ENCODE measurements at regions not wholly inside any gene's neighbourhood (a gene's known extent, or its start where the extent isn't known, plus 50 kb on each side); places are given as distances from the start of the nearest gene placed in this dataset.

- DNase-seq (ENCODE audit: low read depth, low spot score), result no peak
- TF ChIP-seq CTCF (IDR thresholded peaks at IDR 0.05; ENCODE audit: insufficient read depth, low read length, missing control alignments), result no peak
- ChIA-PET CTCF (no interaction called here), POLR2A (no interaction called here)
- no peak overlapping the region for H3K4me3 ChIP-seq (ENCODE audit: low read depth, low read length)
Observed at GRCh38 chr14:101124815-101125214, 221.3 kb upstream of the RTL1 start.

GRCh38 chr14:101125313-101125712 is 221.8 kb upstream of the RTL1 start:
- no peak overlapping the region for H3K4me3 ChIP-seq (ENCODE audit: low read depth, low read length)
- no peak for TF ChIP-seq CTCF (IDR thresholded peaks at IDR 0.05; ENCODE audit: insufficient read depth, low read length, missing control alignments)
- ChIA-PET CTCF (no interaction called here), POLR2A (no interaction called here)
- DNase-seq (ENCODE audit: low read depth, low spot score), result no peak

- CTCF ChIA-PET, result no interaction called here
- no peak for TF ChIP-seq CTCF (IDR thresholded peaks at IDR 0.05; ENCODE audit: insufficient read depth, low read length, missing control alignments)
- DNase-seq (ENCODE audit: low read depth, low spot score), result no peak
- no peak overlapping the region for H3K4me3 ChIP-seq (ENCODE audit: low read depth, low read length)
- POLR2A ChIA-PET, result no interaction called here
Observed at GRCh38 chr14:101125719-101126651, 222.5 kb upstream of the RTL1 start.

GRCh38 chr14:101126731-101127130 is 223.2 kb upstream of the RTL1 start:
- POLR2A ChIA-PET, result no interaction called here
- CTCF ChIA-PET, result no interaction called here
- TF ChIP-seq CTCF (IDR thresholded peaks at IDR 0.05; ENCODE audit: insufficient read depth, low read length, missing control alignments), result no peak
- no peak overlapping the region for H3K4me3 ChIP-seq (ENCODE audit: low read depth, low read length)
- no peak for DNase-seq (ENCODE audit: low read depth, low spot score)

GRCh38 chr14:101127224-101127623 is 223.7 kb upstream of the RTL1 start:
- CTCF ChIA-PET, result no interaction called here
- no peak for TF ChIP-seq CTCF (IDR thresholded peaks at IDR 0.05; ENCODE audit: insufficient read depth, low read length, missing control alignments)
- POLR2A ChIA-PET, result no interaction called here
- no peak overlapping the region for H3K4me3 ChIP-seq (ENCODE audit: low read depth, low read length)
- no peak for DNase-seq (ENCODE audit: low read depth, low spot score)

- no peak for DNase-seq (ENCODE audit: low read depth, low spot score)
- ChIA-PET POLR2A (no interaction called here), CTCF (interaction anchor here (1.1 kb wide), 1 partner anchor 419 kb away, joined by 4 read pairs; no protein-coding TSS in a partner anchor)
- H3K4me3 ChIP-seq (ENCODE audit: low read depth, low read length), result no peak overlapping the region
- no peak for TF ChIP-seq CTCF (IDR thresholded peaks at IDR 0.05; ENCODE audit: insufficient read depth, low read length, missing control alignments)
Observed at GRCh38 chr14:101128478-101129321, 225.2 kb upstream of the RTL1 start.

Measured in AG04449 (cell line).